Right atrium auricular region (tissue), 2 donors: ENCODE measurements at regions not wholly inside any gene's neighbourhood (a gene's known extent, or its start where the extent isn't known, plus 50 kb on each side); places are given as distances from the start of the nearest gene placed in this dataset.
"Not testable (repeated sequence)": the region's sequence is repeated elsewhere in the genome, so short reads cannot be mapped to it uniquely, and the experiment has no call there.

Source experiments
- DNase-seq: peaks from one replicate; pipeline ENCODE4 v3.0.0-alpha.2; 2019; ENCODE audit warnings: low spot score
- H3K27ac ChIP-seq, 2 donors: fragments of 200-600 bp; sonication (generic); 1 replicate in 1 of 2; 2 replicates in 1 of 2; pipeline ENCODE4 v1.5.1; 2016 to 2019
- H3K27me3 ChIP-seq, 2 donors: fragments of 200-600 bp; sonication (generic); one replicate each; pipeline versions ENCODE4 v1.5.1 to v1.6.0; 2017 to 2019
- H3K36me3 ChIP-seq: fragments of 200-600 bp; sonication (generic); one replicate; pipeline ENCODE4 v1.5.1; 2016
- H3K4me1 ChIP-seq, 2 donors: fragments of 200-600 bp; sonication (generic); one replicate each; pipeline versions ENCODE4 v1.5.1 to v1.6.0; 2017 to 2019
- H3K4me3 ChIP-seq, 2 donors: fragments of 200-600 bp; sonication (generic); 1 replicate in 1 of 2; 2 replicates in 1 of 2; pipeline ENCODE4 v1.5.1; 2017 to 2019; ENCODE audit warnings: mild to moderate bottlenecking in 1 of 2, moderate library complexity in 1 of 2
- H3K9me3 ChIP-seq, 2 donors: fragments of 200-600 bp; sonication (generic); one replicate each; pipeline ENCODE4 v1.5.1; 2019
- TF ChIP-seq, protein P1 (sequence below), 2 donors: fragments of 200-600 bp; sonication (generic); IDR thresholded peaks; one replicate each; pipeline ENCODE4 v1.5.1; 2019; ENCODE audit warnings: antibody characterized with exemption in 2 of 2

DNA sequence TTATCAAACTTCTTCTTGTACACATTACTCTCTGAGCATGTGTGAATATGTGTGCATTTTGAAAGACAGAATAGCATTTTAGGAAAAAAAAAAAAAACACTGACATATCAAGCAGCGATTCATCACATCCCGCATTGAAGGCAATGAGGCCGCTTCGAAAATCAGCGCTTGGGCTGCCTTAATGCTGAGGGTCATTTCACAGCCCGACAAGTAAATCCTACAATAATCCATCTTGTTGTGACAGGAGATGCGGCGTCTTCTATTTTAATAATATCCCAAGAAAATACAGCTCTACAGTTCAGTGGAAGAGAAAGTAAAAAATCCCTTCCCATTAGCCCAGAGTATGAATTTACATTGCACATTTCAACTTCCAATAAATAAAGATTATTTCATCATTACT is 389.2 kb upstream of the GRM7 start:
- Histone ChIP-seq H3K4me1 (no peaks in the 10 kb centered on the region), H3K36me3 (no peaks in the 10 kb centered on the region), H3K9me3 (no peaks in the 10 kb centered on the region), H3K27ac (no peak overlapping the region), H3K27me3 (no peaks in the 10 kb centered on the region), H3K4me3 (no peak overlapping the region)
- TF ChIP-seq, protein P1, sequence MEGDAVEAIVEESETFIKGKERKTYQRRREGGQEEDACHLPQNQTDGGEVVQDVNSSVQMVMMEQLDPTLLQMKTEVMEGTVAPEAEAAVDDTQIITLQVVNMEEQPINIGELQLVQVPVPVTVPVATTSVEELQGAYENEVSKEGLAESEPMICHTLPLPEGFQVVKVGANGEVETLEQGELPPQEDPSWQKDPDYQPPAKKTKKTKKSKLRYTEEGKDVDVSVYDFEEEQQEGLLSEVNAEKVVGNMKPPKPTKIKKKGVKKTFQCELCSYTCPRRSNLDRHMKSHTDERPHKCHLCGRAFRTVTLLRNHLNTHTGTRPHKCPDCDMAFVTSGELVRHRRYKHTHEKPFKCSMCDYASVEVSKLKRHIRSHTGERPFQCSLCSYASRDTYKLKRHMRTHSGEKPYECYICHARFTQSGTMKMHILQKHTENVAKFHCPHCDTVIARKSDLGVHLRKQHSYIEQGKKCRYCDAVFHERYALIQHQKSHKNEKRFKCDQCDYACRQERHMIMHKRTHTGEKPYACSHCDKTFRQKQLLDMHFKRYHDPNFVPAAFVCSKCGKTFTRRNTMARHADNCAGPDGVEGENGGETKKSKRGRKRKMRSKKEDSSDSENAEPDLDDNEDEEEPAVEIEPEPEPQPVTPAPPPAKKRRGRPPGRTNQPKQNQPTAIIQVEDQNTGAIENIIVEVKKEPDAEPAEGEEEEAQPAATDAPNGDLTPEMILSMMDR (IDR thresholded peaks at IDR 0.05) = no peak
- no peak for DNase-seq

DNA sequence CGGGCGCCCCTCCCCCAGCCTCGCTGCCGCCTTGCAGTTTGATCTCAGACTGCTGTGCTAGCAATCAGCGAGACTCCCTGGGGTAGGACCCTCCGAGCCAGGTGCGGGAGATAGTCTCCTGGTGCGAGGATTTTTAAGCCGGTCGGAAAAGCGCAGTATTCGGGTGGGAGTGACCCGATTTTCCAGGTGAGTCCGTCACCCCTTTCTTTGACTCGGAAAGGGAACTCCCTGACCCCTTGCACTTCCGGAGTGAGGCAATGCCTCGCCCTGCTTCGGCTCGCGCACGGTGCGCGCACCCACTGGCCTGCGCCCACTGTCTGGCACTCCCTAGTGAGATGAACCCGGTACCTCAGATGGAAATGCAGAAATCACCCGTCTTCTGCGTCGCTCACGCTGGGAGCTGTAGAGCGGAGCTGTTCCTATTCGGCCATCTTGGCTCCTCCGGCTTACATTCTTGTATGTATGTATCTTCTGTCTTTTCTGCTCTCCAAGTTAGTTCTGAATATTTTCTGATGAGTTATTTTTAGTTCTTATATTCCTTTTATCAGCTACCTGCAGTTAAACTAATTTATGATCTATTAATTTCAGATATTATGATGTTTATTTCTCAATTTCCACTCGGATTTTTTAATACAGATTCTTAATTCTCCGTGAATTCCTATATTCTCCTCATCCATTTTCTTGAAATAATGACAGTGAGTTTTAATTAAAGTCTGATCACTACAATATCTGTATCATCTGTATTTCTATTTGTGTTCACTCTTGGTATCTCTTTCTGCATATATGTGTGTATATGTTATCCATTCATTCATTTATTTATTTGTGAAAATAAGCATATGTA is 370.2 kb upstream of the GRM7 start:
- DNase-seq, H3K4me1 ChIP-seq: not testable (repeated sequence)

DNA sequence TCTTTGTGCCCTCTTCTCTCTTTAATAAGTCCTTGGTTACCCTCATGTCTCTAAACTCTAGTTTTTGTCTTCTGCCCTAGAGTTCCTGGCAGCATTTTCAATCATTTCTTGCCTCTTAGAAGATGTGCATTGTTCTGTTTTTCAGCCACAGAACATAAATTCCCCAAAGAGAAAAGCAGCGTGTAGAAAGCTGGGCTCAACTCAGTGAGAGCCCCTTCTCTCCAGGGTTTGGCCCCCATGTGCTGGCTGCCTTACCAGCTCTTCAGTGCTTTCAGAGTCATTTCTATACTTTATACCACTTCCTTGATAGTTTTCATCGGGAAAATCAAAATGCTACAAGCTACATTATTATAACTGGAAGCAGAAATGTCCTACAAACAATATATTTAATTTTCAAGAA is 369.1 kb upstream of the GRM7 start:
- Histone ChIP-seq H3K36me3 (no peaks in the 10 kb centered on the region), H3K27me3 (no peaks in the 10 kb centered on the region), H3K9me3 (no peaks in the 10 kb centered on the region), H3K27ac (no peak overlapping the region), H3K4me3 (no peak overlapping the region), H3K4me1 (no peaks in the 10 kb centered on the region)
- TF ChIP-seq, protein P1 (IDR thresholded peaks at IDR 0.05) = no peak
- no peak for DNase-seq

More for the DNA sequence above, 370.2 kb upstream of the GRM7 start:
- H3K4me3 ChIP-seq, H3K36me3 ChIP-seq, H3K9me3 ChIP-seq, H3K27me3 ChIP-seq, H3K27ac ChIP-seq: not testable (repeated sequence)

DNA sequence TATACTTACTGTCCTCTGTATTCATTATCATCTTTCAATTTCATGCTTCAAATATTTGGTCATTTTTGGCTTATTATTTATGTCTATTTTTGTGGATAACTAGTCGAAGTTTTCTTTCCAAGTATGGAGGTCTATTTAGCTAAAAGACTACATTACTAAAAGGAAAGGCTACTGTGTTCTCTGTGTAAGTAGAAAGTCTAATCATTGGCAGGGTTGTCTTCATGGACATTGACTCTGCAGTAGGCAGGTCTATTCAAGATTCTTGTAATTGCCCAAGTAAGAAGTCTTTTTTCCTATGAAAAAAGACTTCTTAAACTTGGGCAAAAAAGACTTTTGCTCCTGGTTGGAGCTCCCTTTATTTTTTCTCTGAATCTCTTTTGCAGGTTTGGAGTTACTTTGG is 368.6 kb upstream of the GRM7 start:
- no peak for DNase-seq

DNA sequence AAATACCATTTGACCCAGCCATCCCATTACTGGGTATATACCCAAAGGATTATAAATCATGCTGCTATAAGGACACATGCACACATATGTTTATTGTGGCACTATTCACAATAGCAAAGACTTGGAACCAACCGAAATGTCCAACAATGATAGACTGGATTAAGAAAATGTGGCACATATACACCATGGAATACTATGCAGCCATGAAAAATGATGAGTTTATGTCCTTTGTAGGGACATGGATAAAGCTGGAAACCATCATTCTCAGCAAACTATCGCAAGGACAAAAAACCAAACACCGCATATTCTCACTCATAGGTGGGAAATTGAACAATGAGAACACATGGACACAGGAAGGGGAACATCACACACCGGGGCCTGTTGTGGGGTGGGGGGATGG is 362.0 kb upstream of the GRM7 start:
- H3K4me3 ChIP-seq, H3K27ac ChIP-seq, H3K36me3 ChIP-seq, H3K27me3 ChIP-seq, DNase-seq, H3K4me1 ChIP-seq, H3K9me3 ChIP-seq: not testable (repeated sequence)

More for the DNA sequence above, 368.6 kb upstream of the GRM7 start:
- H3K9me3 ChIP-seq = no peaks in the 10 kb centered on the region
- TF ChIP-seq, protein P1 (IDR thresholded peaks at IDR 0.05) = no peak
- no peaks in the 10 kb centered on the region for H3K27me3 ChIP-seq
- no peak overlapping the region for H3K27ac ChIP-seq
- no peaks in the 10 kb centered on the region for H3K4me1 ChIP-seq
- H3K36me3 ChIP-seq = no peaks in the 10 kb centered on the region
- no peak overlapping the region for H3K4me3 ChIP-seq

DNA sequence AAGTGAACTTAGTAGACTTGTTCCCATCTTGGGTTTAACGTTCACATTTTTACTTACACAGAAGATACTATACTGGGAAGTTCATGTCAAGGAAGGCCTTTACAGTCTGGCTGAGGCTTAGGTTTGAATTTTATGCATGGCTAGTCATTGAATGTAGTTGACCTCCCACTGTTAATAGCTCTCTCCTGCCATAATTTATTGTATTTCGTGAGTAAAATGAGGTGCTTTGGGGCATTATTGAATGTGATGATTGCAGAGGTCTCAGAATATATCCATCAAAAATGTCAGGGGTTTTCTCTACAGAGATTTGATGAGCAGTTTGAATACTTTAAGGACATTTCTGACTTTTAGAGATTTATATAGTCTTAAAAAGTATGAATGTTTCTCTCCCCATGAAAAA is 356.6 kb upstream of the GRM7 start:
- H3K27ac ChIP-seq = no peak overlapping the region
- no peaks in the 10 kb centered on the region for H3K36me3 ChIP-seq
- no peaks in the 10 kb centered on the region for H3K4me1 ChIP-seq
- no peaks in the 10 kb centered on the region for H3K27me3 ChIP-seq
- H3K9me3 ChIP-seq = no peaks in the 10 kb centered on the region
- H3K4me3 ChIP-seq = no peak overlapping the region
- TF ChIP-seq, protein P1 (IDR thresholded peaks at IDR 0.05) = no peak
- DNase-seq = no peak

DNA sequence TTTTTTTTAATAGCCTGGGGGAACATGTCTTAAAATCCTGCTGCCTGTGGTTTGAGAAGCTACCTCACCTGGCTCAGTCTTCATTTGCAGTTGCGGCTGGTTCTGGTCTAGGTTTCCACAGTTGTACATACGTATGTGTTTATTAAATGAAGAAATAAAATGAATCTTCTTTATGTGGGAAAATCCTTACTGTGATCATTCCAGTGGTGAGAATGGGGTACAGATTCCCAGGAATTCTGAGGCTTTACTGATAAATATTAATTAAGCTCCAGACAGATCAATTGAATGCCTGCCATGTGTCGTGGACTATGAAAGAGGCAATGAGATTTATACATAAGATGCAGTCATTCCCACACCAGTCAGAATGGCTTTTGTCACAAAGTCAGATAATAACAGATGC is 356.1 kb upstream of the GRM7 start:
- DNase-seq = no peak
- Histone ChIP-seq H3K27me3 (no peaks in the 10 kb centered on the region), H3K4me3 (no peak overlapping the region), H3K27ac (no peak overlapping the region), H3K36me3 (no peaks in the 10 kb centered on the region), H3K4me1 (no peaks in the 10 kb centered on the region), H3K9me3 (no peaks in the 10 kb centered on the region)
- TF ChIP-seq, protein P1 (IDR thresholded peaks at IDR 0.05) = no peak
